ENCODE measurements at regions not wholly inside any gene's neighbourhood (a gene's known extent, or its start where the extent isn't known, plus 50 kb on each side); places are given as distances from the start of the nearest gene placed in this dataset.
"Not testable (repeated sequence)": the region's sequence is repeated elsewhere in the genome, so short reads cannot be mapped to it uniquely, and the experiment has no call there.

GRCh38 chr3:144023543-144023942 is 51.9 kb downstream of the DIPK2A start:
- not testable (repeated sequence) for DNase-seq

GRCh38 chr3:144028798-144029411 is 57.3 kb downstream of the DIPK2A start:
- DNase-seq, result no peak

GRCh38 chr3:144029769-144030168 is 58.1 kb downstream of the DIPK2A start:
- no peak for DNase-seq

GRCh38 chr3:144031938-144032337 is 60.3 kb downstream of the DIPK2A start:
- no peak for DNase-seq

- DNase-seq, result no peak
Measured at GRCh38 chr3:144032531-144033239, 61.1 kb downstream of the DIPK2A start.

GRCh38 chr3:144033240-144033589 is 61.6 kb downstream of the DIPK2A start:
- no peak for DNase-seq

GRCh38 chr3:144033863-144034262 is 62.2 kb downstream of the DIPK2A start:
- no peak for DNase-seq

GRCh38 chr3:144034715-144035290 is 63.2 kb downstream of the DIPK2A start:
- no peak for DNase-seq

GRCh38 chr3:144036498-144036897 is 64.9 kb downstream of the DIPK2A start:
- no peak for DNase-seq

- no peak for DNase-seq
Measured at GRCh38 chr3:144039661-144040060, 68.0 kb downstream of the DIPK2A start.

- no peak for DNase-seq
Measured at GRCh38 chr3:144041960-144042556, 70.4 kb downstream of the DIPK2A start.

GRCh38 chr3:144045766-144046165 is 74.1 kb downstream of the DIPK2A start:
- DNase-seq, result no peak

- DNase-seq, result no peak
Measured at GRCh38 chr3:144049374-144049773, 77.8 kb downstream of the DIPK2A start.

GRCh38 chr3:144051211-144051610 is 79.6 kb downstream of the DIPK2A start:
- no peak for DNase-seq

GRCh38 chr3:144052275-144052674 is 80.7 kb downstream of the DIPK2A start:
- no peak for DNase-seq

GRCh38 chr3:144053121-144053520 is 81.5 kb downstream of the DIPK2A start:
- no peak for DNase-seq

- no peak for DNase-seq
Measured at GRCh38 chr3:144054766-144055165, 83.1 kb downstream of the DIPK2A start.

- DNase-seq, result no peak
Measured at GRCh38 chr3:144055604-144056003, 84.0 kb downstream of the DIPK2A start.

- no peak for DNase-seq
Measured at GRCh38 chr3:144058713-144059112, 87.1 kb downstream of the DIPK2A start.

GRCh38 chr3:144059481-144059880 is 87.9 kb downstream of the DIPK2A start:
- no peak for DNase-seq

GRCh38 chr3:144060881-144061280 is 89.3 kb downstream of the DIPK2A start:
- no peak for DNase-seq

GRCh38 chr3:144063306-144063705 is 91.7 kb downstream of the DIPK2A start:
- no peak for DNase-seq

- DNase-seq, result no peak
Measured at GRCh38 chr3:144067059-144067458, 95.4 kb downstream of the DIPK2A start.

GRCh38 chr3:144073698-144074097 is 102.1 kb downstream of the DIPK2A start:
- DNase-seq, result no peak
